Activated CD4-positive, alpha-beta T cell treated with anti-CD3 and anti-CD28 coated beads for 48 hours (primary cell): ENCODE measurements at regions not wholly inside any gene's neighbourhood (a gene's known extent, or its start where the extent isn't known, plus 50 kb on each side); places are given as distances from the start of the nearest gene placed in this dataset.
"Not testable (repeated sequence)": the region's sequence is repeated elsewhere in the genome, so short reads cannot be mapped to it uniquely, and the experiment has no call there.

Source experiments
- DNase-seq: peaks from one replicate; pipeline ENCODE4 v3.0.0-alpha.2; 2020

DNA sequence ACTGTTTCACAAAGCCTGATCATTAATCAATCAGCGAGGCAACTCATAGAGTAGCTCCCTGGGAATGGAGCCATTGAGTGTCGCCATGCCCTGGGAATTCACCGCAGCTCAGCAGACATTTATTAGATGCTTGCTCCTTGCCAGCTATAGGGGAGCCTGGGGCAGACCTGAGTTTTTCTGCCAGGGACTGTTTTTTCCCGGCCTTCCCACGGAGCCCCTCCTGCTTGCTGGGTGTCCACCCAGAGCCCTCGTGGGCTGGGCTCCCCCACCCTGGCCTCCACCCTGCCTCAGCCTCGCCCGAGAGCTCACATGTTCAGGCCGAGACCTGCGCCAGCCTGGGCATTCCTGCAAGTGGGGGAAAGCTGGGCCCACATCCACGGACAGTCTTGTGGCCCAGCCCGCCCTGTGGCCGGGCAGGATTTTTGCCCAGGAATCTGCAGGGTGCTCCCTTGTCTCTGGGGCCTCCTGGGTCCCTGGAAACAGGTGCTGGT lies 64.9 kb downstream of the SMIM38 start:
- no peak for DNase-seq

DNA sequence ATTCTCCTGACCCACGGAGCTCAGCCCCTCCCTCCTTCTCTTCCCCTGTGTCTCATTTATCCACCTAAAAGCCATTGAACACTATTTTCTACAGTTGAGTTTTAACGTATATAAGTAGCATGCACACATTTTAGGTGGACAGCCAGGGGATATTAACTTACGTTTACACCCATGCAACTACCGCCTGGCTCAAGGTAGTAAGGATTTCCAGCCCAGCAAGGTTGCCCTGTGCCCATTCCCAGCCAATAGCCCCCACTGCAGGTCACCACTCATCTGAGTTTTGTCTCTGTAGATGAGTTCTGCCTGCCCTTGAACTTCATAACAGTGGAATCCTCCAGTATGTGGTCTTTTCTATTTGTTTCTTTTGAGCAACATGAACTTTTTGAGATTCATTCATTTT lies 65.4 kb downstream of the SMIM38 start:
- DNase-seq, result no peak

DNA sequence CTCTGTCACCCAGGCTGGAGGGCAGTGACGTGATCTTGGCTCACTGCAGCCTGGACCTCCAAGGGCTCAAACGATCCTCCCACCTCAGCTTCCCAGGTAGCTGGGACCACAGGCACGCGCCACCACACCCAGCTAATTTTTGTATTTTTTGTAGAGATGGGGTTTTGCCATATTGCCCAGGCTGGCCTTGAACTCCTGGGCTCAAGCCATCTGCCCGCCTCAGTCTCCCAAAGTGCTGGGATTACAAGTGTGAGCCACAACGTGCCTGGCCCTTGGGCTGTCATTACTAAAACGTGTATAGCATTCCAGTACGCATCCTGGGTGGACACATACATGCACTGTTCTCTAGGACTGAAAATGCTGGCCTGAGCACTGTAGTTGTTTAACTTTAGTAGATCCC lies 65.9 kb downstream of the SMIM38 start:
- not testable (repeated sequence) for DNase-seq

DNA sequence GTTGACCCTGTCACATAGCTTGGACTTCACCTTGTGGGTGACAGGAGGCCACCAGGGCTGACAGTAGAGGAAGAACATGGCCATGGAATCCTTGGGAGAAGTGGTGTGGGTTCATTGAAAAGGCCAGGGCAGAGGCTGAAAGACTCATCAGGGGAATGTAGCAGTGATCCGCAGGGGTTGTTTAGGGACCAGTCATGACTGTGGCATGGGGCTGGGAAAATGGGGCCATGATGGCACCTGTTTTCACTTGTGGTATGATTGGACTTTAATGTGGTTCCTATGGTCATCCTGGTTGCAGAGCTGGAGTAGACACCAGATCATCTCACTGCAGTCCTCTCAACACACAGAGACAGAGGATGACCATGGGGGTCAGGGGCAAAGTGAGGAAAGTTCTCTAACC lies 66.7 kb upstream of the MYEOV start:
- DNase-seq, result no peak

DNA sequence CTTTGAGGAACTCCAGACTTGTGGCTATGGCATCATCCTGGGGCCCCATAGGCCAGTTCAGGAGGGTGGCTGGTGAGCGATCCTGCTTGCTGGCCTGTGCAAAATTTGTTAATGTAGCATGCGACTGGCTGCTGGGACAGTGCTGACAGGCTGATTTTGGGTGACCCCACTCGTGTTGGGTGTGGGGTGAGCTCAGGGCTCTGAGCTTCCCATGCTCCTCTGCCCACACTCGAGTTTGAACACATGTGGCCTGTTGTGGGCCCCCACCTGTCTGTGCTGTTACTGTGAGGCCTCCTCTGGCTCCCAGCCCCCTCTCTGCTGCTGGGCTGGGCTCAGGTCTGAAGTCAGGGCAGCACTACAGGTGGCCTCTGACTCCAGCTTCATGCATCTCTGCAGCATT lies 64.4 kb upstream of the MYEOV start:
- DNase-seq, result no peak

DNA sequence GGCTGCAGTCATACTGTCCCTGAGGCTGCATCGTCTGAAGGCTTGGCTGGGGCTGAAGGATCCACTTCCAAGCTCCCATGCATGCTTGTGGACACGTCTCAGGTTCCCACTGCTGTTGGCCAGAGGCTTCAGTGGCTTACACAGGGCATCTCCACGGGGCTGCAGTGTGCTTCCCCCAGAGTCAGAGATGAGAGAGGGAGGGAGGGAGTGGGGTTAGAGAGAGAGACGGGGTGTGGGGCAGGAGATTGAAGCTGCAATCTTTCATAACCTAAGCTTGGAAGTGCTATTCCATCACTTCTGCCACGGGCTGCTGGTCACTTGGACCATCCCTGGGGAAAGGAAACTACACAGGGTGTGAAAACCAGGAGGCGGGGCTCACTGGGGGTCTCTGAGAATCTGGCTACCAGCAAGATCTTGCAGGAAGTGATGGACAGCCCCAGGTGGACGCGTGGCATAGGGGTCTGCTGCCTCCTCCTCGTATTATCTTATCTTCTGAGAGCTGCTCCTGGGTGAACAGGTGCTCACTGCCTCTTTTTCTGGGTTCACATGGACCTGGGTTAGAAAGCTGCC lies 63.0 kb upstream of the MYEOV start:
- no peak for DNase-seq

DNA sequence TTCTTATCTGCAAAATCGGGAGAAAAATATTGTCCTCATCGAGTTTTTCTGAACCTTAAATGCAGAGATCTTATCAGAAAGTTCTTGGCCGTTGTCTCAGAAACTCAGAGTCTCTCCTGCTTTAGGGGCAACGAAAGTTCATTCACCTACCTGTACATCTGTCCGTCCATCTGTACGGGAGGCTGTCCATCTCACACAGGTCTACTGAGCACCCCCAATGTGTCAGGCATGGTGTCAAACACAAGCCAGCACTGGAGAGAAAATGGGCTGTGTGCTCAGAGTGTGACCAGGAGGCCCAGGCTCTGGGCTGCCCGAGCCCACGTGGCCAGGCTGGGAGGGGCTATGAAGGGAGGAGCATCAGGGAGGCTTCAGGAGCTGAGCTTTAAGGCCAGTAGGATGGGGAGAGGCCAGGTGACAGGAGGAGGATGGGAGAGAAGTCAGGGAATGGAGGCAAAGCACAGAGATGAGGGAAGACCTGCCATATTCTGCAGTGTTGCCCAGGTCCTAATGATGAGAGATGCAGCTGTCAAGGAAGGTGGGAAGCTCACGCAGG lies 62.4 kb upstream of the MYEOV start:
- no peak for DNase-seq

DNA sequence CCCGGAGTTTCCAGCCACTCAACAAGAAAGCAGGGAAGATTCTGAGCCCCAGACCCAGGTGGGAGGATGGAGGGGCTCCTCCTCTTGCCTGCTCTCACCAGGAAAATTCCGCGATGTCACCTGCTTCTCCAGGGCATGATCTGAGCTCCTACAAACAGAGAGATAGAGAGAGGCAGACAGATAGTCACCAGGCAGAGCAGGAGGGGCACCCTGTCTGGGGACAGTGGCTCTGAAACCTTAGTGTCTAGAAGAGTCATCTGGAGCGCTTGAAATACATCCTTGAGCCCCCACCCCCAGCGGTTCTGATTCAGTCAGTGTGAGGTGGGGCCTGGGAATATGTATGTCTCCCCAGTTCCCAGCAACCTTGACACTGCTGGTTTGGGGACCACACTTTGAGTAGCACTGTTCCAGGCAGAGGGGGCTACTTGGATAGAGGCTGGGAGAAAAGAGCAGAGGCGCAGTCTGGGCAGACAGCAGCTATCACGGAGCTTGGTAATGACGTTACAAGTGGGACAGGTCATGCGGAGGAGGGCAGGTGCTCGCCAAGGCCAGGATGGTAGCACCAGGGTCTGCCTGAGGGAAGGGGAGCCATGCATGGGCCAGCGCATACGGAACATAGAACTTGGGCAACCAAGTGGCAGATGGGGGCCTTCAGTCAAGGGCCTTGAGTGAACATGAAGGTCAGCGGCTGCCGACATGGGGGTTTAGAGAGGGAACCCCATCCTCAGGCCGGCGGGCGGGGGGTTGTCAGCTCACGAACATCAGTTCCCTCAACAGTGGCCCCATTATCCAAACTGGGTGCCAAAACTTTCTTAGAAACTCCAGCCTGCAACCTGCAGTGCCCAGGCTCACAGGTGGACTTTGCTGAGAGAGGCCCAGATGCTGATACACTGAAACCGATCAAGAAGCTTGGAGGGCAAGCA lies 60.9 kb upstream of the MYEOV start:
- no peak for DNase-seq

DNA sequence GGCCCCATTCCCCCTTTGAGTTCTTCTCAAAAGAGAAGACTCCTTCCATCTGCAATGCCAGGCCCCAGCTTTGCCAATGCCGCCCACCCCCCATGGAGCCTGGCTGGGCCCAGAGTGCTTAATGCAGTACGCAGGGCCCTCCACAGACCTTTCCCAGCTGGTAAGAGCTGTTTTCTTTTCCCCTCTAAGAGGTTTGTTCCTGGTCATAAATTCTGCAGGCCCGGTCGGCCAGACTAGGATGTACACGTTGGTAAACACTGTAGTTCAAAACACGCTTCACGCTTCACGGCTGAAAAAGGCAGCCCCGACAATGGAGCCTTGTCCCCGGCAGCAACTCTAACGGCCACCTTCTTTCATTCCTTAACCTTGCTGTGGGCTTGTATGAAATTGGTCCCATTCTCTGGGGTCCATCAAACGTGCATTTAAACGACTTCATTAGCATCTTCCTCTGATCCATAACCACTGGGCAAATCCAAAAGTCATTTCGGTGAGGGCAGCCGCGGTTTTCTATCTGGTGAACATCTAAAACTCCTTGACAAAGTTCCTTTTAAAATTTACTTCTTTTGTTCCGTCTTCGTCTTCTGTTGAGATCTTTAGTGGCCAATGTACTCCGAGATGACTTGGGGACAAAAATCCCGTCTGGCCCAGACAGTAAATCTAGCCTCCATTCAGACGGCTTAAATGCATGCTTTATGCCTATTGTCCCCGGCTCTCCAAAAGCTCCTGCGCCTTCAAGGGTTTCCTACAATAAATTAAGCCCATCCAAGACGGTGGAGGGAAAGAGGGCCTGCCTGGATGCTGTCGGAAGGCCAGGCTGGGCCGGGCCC lies 60.0 kb upstream of the MYEOV start:
- no peak for DNase-seq

DNA sequence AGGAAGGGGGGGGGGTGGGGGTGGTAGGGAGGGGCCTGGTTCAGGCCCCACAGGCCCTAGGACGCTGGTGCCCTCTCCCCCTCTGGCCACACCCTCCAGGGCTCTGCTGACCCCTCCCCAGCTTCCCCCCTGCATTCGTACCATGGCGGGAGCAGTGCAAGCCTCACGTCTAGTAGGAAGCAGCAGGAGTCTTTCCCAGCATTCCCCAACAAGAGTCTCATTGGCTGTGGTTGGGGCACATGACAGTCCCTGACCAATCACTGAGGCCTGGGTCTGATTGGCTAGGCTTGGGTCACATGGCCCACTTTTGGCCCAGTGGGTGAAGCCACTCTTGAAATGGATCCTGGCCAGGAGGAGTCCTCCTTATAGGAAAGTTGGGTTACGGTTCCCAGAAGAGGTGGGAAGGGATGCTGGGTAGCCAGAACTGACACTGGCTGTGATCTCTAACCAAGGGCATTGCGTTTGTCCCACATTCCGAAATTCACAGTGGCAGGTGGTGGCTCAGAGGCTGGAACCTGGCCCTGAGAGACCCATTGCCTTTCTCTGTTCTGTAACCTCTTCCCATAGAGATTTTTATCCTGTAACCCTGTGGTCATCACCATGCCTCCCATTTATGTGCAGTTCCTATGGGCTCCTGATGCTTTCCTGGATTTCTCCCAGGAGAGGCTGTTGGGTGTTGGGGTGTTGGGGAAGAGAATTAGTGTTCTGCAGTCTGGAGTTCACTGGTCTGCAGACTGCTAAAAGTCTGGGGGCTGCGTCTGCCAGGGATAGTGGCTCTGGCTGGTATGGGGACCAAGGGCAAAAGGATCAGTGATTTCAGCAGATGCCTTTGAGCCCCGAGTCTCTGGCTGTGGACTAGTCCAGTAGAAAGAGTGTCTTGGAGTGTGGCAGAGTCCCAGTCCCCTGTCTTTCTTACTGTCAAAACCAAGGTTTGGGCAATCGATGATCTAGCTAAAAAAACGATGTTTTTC lies 58.9 kb upstream of the MYEOV start:
- DNase-seq, result no peak

DNA sequence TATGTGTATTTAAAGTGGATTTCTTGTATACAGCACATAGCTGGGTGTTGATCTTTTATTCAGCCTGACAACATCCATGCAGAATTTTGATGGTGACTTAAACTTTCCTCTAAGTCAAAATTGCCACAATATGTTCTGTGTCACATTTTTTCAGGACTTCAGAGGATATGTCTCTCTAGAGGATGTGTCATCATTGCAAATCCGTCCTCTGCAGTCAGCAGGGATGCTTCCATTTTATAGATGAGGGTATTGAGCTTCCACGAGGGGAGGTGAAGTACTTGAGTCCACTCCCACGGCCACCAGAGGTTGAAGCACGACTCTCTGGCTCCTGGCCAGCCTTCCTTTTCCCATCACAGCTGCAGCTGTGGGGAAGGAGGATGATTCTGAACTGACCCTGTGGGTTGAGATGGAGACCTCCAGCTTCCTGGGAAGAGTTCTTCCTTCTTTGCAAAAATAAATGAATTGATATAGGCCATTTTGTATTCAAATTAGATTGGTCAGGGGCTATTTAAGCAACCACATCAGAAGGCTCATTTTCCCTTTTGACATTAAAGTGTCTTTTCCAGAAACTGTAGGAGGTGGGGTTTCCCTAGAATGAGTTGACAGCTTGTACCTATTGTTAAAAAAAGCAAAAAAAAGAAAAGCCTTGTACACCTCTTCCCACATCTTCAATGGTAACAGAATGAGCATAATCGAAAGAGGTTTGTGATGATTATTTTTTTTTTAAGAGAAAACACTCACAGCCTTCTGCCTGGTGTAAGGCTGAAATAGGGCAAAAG lies 55.2 kb upstream of the MYEOV start:
- peak; percentile 35 for DNase-seq

DNA sequence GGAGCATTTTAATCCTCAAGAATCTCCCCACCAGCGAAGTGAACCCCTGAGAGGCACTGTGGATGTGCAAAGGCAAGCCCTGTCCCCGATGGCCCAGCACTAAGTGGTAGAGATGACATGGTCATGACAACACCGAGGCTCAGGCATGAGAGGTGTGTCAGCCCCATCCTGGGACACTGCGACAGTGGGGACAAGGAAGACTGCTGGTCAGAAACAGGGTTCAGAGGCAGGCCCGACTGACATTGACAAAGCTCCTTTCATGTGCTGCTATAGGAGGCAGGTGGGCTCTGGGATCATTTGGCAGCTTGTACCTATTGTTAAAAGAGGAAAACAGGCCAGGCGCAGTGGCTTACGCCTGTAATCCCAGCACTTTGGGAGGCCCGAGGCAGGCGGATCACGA lies 54.3 kb upstream of the MYEOV start:
- no peak for DNase-seq

DNA sequence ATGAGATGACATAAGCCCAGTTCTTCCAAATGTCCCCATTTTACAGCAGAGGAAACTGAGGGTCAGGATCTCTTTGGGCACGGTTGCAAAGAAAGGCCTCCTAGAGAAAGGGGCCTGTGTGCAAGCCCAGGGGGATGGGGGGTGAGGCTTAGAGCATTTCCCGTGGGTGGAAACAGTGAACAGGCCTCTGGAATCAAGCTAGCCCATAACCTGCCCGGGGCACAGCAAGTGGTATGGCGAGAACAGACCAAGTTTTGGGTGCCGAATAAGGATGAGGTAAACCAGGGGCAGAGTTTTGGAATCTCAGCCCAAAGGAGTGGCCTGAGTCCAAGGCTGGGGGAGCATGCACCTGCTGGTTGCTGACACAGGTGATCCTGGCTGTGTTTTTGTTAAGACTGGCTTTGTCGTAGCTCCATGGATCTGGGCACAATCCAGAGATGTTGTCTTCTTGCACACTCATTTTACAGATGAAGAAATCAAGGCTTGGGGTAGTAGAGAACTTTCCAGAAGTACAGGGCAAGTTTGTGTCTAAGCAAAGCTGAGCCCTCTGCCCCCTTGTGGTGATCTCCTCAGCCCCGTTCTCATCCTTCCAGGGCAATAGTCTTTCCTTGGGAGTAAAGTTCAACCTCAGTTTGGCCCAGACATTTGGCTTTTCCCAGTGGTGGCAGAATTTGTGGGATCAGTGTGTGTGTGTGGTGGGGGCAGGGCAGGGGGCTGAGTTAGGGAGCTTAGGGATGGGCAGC lies 53.5 kb upstream of the MYEOV start:
- DNase-seq, result peak; percentile 29

DNA sequence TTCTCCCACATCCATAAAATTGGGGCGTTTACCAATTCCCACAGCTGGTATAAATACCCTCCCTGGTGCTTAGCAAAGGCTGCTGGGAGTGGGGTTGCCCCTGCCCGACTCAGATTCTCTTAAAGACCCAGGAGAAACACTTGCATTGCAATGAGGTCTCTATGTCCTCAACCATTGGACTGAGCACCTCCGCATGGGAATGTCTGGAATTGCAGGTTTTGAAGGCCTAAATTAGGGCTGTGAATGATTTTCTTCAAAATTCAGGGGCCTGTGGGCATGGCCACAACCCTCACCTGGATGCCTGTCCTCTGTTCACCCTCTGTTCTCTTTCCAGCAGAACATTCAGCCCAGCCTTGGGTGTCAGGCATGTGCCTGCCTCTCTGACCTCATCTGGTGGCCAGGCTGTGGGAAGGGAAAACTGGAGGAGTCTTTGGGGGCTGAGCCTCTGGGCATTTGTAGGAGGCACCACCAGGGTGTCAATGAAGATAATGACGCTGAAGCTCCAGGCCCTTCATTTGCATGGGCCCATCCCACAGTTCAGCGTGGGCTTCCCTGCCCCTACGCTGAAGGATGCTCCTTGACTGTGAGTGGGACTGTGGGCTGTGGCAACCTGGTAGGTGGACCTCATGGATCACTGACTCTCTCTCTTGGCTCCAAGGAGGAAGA lies 52.7 kb upstream of the MYEOV start:
- no peak for DNase-seq

DNA sequence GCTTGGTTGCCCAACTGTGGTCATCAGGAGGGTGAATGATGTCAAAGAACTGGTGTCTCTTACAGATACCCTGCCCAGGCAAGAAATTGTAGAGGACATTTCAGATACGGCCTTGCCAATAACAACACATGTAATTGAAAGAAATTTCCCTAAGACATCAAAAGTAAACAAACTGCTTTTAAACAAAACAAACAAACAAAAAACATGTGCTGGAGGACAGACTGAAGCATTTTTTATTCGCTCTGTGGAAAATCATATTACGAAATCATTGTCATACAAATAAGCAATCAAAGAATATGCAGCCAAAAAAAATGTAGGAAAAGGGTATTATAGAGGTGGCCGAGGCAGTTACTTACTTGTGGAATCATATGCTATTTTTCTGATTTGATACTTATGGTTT lies 52.1 kb upstream of the MYEOV start:
- no peak for DNase-seq

DNA sequence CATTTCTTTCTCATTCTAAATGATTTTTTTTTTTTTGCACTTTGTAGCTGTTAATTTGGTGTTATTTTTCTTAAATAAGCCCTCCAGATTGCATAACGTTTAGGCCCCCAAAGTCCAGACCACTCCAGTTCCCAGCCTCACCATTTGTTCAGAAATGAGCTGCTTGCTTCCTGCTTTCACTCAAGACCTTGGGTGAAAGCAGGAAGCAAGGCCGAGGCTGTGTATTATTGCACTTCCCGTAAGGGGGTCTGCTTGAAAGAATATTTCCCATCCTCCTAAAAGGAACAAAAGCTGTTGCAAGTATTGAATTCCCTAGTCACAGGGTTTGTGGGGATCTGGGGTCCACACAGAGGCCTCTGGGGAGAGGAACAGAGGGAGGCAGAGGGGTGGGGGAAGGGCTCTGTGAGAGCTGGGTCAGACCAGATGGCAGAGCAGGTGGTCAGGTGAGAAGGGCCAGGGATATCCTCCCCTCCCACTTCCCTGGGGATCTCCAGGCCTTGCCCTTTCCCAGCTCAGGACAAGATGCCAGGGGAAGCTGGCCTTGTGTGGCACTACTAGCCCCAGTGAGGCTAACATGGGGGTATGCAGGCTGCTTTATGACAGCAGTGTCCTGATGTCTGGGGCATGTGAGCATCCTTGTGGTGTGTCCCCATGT lies 51.6 kb upstream of the MYEOV start:
- no peak for DNase-seq

DNA sequence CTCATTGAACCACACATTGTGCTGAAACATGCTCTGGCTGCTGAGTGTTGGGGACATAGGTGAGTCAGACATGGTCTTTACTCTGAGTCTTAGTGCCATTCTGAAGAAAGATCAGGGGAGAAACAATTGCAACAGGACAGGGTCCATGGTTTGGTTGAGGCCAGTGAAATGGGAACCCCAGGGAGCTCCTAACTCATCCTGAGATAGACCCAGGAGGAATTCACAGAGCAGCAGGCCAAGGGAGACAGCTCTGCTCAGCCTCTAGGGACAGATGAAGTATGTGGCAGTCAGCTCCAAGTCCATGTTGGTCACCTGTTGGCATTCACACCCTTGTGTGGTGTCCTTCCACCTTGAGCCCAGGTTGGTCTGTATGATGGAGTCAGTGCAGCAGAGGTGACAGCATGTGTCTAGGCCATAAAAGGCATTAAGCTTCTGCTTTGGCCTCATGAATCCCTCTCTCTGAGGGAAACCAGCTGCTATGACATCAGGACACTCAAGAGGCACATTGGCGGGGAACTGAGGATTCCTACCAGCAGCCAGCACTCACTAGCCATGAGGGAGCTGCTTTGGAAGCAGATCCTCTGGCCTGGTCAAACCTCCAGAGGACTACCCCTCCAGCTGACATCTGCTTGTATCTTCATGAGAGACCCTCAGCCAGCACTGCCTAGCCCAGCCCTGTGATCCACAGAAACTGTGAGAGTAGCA lies 50.3 kb upstream of the MYEOV start:
- no peak for DNase-seq
